ENCODE measurements at regions not wholly inside any gene's neighbourhood (a gene's known extent, or its start where the extent isn't known, plus 50 kb on each side); places are given as distances from the start of the nearest gene placed in this dataset.
"Not testable (repeated sequence)": the region's sequence is repeated elsewhere in the genome, so short reads cannot be mapped to it uniquely, and the experiment has no call there.

GRCh38 chr4:40697476-40697875 lies 52.3 kb upstream of the NSUN7 start:
- H3K9me1 ChIP-seq (ENCODE audit: control insufficient read depth, insufficient read depth, low read length); FAIRE-seq; BruUV-seq (replicated peaks); H3K36me3 ChIP-seq (ENCODE audit: control insufficient read depth, insufficient read depth, low read length); in situ Hi-C loops (cut with MboI); ATAC-seq; CTCF ChIA-PET (ENCODE audit: low intra/inter-chr PET ratio); H2AFZ ChIP-seq (ENCODE audit: low read depth, low read length); POLR2A ChIA-PET; H3K4me2 ChIP-seq (ENCODE audit: insufficient read depth, low read length); H3K27ac ChIP-seq (ENCODE audit: extremely low read depth, low read depth, low read length); DNase-seq (ENCODE audit: extremely low read depth in 1 of 4, low spot score in 3 of 4); H3K4me3 ChIP-seq; H3K9me3 ChIP-seq (replicated peaks; ENCODE audit: control insufficient read depth, insufficient read depth, low read depth, low read length); intact Hi-C loops (cut with micrococcal nuclease); H3K4me1 ChIP-seq (replicated peaks in 1 of 2; ENCODE audit: control insufficient read depth in 2 of 2, insufficient read depth in 2 of 2, low read length in 2 of 2); H3K79me2 ChIP-seq (ENCODE audit: control insufficient read depth, insufficient read depth, low read length); H4K20me1 ChIP-seq (replicated peaks; ENCODE audit: control insufficient read depth, insufficient read depth, low read length); H3K9ac ChIP-seq (ENCODE audit: insufficient read depth in 1 of 2, low read depth in 2 of 2, low read length in 2 of 2): not testable (repeated sequence)
- WGBS (ENCODE audit: insufficient coverage, low coverage, missing lambda C conversion rate) = 0% methylated on average over 5 of the region's 6 CpGs
- H3K27me3 ChIP-seq (ENCODE audit: control insufficient read depth in 2 of 2, insufficient read depth in 2 of 2, low read length in 2 of 2) = peaks cover 4 to 20% of the 10 kb centered on the region in 2 experiments; a peak in 4 of 5 replicates

DNA sequence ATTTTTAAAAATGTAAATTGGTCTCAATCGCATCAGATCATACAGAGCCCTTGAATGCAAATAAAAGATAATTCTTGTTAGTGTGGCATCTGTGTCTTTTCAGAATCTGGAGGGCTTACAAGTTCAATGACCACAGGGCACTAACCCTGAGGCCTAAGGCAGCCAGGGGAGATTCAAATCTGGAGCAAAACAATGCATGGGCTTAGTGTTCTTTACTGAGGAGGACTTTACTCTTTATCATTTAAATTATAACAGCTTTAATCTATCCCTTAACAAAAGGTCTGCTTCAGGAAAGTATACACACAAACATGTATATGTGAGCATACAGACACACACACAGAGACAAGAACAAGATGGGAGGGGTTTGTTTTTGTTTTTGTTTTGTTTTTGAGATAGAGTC lies 51.0 kb upstream of the NSUN7 start:
- in situ Hi-C loops (cut with MboI) (no loop called here), intact Hi-C loops (cut with micrococcal nuclease) (no loop called here)
- peaks cover 2 to 14% of the 10 kb centered on the region in 2 experiments; a peak in 4 of 5 replicates for H3K27me3 ChIP-seq (ENCODE audit: control insufficient read depth in 2 of 2, insufficient read depth in 2 of 2, low read length in 2 of 2)
- H3K27ac ChIP-seq (ENCODE audit: extremely low read depth, low read depth, low read length) = no peak overlapping the region
- no peaks in the 10 kb centered on the region for H4K20me1 ChIP-seq (replicated peaks; ENCODE audit: control insufficient read depth, insufficient read depth, low read length)
- no peak overlapping the region for H3K9ac ChIP-seq (ENCODE audit: insufficient read depth in 1 of 2, low read depth in 2 of 2, low read length in 2 of 2)
- H3K4me3 ChIP-seq = no peak overlapping the region
- H3K9me3 ChIP-seq (replicated peaks; ENCODE audit: control insufficient read depth, insufficient read depth, low read depth, low read length) = no peaks in the 10 kb centered on the region
- H3K9me1 ChIP-seq (ENCODE audit: control insufficient read depth, insufficient read depth, low read length) = no peaks in the 10 kb centered on the region
- TF ChIP-seq, protein P1, sequence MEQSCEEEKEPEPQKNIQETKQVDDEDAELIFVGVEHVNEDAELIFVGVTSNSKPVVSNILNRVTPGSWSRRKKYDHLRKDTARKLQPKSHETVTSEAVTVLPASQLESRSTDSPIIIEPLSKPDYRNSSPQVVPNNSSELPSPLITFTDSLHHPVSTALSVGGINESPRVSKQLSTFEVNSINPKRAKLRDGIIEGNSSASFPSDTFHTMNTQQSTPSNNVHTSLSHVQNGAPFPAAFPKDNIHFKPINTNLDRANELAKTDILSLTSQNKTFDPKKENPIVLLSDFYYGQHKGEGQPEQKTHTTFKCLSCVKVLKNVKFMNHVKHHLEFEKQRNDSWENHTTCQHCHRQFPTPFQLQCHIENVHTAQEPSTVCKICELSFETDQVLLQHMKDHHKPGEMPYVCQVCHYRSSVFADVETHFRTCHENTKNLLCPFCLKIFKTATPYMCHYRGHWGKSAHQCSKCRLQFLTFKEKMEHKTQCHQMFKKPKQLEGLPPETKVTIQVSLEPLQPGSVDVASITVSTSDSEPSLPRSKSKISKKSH (CRISPR knock-in tag; IDR thresholded peaks at IDR 0.05) = no peak
- TF ChIP-seq ZFPM2 (CRISPR knock-in tag; IDR thresholded peaks at IDR 0.05) (no peak), ZNF212 (CRISPR knock-in tag; IDR thresholded peaks at IDR 0.05) (no peak), SAFB (IDR thresholded peaks at IDR 0.05; ENCODE audit: borderline replicate concordance, low read depth, low read length) (no peak), RBM25 (IDR thresholded peaks at IDR 0.05; ENCODE audit: low read depth, low read length, severe bottlenecking) (no peak)
- ChIA-PET CTCF (ENCODE audit: low intra/inter-chr PET ratio) (no interaction called here), POLR2A (no interaction called here)
- H3K79me2 ChIP-seq (ENCODE audit: control insufficient read depth, insufficient read depth, low read length) = no peaks in the 10 kb centered on the region
- no peak overlapping the region for H2AFZ ChIP-seq (ENCODE audit: low read depth, low read length)
- FAIRE-seq = no peak
- no peak for ATAC-seq
- 30% methylated on average over 1 of the region's 1 CpG for WGBS (ENCODE audit: insufficient coverage, low coverage, missing lambda C conversion rate)
- H3K4me2 ChIP-seq (ENCODE audit: insufficient read depth, low read length) = no peak overlapping the region
- H3K4me1 ChIP-seq (replicated peaks in 1 of 2; ENCODE audit: control insufficient read depth in 2 of 2, insufficient read depth in 2 of 2, low read length in 2 of 2) = no peaks in the 10 kb centered on the region
- H3K36me3 ChIP-seq (ENCODE audit: control insufficient read depth, insufficient read depth, low read length) = no peaks in the 10 kb centered on the region
- no TSS peak for BruUV-seq (replicated peaks)
- DNase-seq (ENCODE audit: extremely low read depth in 1 of 4, low spot score in 3 of 4) = no peak

Data from K562 (cell line).